ENCODE measurements at regions not wholly inside any gene's neighbourhood (a gene's known extent, or its start where the extent isn't known, plus 50 kb on each side); places are given as distances from the start of the nearest gene placed in this dataset.

- TF ChIP-seq GABPA (IDR thresholded peaks at IDR 0.05; ENCODE audit: low read depth) (no peak), POLR2AphosphoS5 (IDR thresholded peaks at IDR 0.05; ENCODE audit: low read depth) (no peak), CTCF (IDR thresholded peaks at IDR 0.05; ENCODE audit: insufficient read depth, low read length) (no peak), REST (IDR thresholded peaks at IDR 0.05; ENCODE audit: insufficient replicate concordance, low read depth) (no peak)
Measured at GRCh38 chr10:33838731-33839130, 504.3 kb upstream of the NRP1 start.

Data from HL-60 (cell line).